Endometrium (tissue), 2 donors: ENCODE measurements at regions not wholly inside any gene's neighbourhood (a gene's known extent, or its start where the extent isn't known, plus 50 kb on each side); places are given as distances from the start of the nearest gene placed in this dataset.
A peak's percentile ranks its signal among the peaks of the same experiment; 100 is the strongest.
"Not testable (repeated sequence)": the region's sequence is repeated elsewhere in the genome, so short reads cannot be mapped to it uniquely, and the experiment has no call there.

Source experiments
- FAIRE-seq: peaks from 2 replicates; lab custom pipeline; 2012; peaks lifted over from hg19 to GRCh38; lab: Jason Lieb, UNC
- donor health status: control.
- donor health status: control.

DNA sequence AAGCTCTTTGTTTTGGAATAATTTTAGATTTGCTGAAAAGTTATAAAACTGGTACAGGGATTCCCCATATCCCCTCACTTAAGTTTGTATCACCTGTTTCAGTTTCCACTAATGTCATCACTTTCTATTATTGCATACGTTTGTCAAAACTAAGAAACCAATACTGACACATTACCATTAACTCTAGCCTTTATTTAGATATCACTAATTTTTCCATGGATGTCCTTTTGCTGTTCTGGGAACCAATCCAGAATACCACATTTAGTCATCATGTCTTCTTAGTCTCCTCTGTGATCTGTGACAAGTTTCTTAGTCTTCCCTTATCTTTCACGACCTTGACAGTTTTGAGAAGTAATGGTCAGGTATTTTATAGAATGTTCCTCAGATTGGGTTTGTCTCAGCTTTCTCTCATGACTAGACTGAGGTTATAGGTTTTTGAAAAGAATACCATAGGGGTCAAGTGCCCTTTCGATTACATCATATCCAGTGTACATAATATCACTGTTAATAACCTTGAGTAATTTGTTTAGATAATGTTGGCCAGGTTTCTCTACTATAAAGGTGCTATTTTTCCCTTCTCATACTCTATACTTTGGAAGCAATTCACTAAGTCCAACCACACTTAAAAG is 51.9 kb upstream of the NMUR2 start:
- FAIRE-seq: no peak

DNA sequence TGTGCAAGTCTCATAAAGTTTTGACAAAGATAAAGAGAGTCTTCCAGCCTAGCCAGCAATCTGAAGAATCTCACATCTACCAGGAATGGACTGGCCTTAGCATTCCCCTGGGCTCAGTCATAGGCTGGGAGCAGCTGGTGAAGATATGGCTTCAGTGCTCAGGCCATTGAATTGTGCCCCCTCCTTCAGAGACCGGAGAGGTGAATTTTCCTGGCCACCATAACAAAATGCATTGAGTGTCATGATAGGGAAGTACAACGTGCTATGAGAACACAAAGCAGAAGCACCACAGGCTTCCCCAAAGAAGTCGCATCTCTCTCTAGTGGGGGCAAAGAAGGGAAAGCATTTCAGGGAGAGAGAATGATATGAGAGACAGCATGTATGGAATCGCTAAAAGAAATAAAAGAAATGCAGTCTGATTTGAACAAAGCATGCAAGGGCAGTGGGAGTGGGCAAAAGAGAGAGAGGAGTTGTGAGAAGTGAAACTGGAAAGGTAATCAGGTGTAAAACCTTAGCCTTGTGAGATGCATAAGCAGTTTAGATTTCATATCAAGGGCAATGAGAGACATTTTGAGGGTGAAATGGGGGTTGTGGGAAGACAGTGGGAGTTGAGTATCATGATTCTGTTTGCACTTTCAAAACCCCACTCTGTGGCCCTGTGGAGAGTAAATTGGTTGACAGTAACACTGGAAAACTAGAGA is 57.1 kb upstream of the NMUR2 start:
- no peak for FAIRE-seq

DNA sequence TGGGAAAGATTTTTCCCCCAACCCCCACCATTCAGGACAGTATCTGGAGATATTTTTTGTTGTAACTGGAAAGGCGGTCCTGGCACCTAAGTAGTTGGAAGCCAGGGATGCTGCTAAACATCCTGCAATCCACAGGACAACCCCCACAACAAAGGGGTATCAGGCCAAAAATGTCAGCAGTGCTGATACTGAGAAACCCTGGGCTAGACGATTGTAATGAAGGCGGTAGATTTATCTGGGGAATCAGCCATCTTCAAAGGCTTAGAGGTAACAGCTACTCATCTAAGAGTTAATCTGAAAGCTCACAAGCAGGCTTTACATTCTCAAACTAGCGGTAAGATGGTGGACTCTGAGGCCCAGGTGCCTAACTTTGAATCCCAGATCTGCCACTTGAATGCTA is 59.0 kb upstream of the NMUR2 start:
- FAIRE-seq: no peak

DNA sequence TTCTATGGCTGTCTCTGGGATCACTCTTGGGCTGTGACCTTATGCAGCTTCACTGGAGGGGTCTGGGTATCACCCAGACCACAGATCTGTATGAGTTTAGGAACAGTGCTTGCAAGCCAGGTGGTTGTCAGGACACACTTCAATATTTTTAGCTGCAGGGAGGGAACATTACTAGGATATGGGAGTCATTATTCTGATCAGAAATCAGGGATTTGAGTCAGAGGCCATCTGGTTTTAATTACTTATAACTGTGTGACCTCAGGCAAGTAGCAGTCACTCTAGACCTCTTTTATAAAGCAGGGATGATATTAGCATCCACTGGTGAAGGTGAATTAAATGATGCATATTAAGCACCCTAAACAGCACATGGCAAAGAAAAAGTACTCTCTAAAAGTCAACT is 60.1 kb upstream of the NMUR2 start:
- FAIRE-seq: no peak

DNA sequence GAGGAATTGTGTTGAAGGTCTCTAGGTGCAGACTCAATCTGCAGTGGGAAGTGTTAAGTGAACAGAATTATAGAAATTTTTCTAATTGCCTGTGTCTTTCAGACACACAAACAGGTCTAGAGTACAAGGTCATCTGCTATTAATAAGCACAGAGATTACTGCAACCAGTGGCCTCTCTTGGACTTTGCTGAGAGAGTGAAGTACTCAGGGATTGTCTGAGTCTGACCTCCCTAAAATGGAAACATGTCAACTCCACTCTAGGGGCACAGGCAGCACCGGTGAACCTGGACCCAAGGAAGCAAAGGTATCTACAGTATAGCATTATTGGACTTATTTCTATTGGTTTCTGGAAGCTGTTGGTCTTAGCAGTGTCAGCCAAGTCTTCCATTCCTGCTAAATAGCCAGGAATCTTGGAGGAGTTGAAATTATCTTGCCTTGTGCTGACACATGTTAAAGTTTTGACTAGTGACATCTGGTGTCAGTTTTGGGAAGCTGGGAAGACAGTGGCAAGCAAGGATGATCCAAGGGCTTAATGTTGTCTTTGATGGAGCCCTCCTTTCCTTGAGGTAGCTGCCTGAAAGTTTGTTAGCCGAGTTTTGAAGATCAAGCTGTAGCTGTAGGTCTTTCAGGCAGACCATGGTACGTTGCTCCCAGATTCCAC is 61.1 kb upstream of the NMUR2 start:
- no peak for FAIRE-seq

DNA sequence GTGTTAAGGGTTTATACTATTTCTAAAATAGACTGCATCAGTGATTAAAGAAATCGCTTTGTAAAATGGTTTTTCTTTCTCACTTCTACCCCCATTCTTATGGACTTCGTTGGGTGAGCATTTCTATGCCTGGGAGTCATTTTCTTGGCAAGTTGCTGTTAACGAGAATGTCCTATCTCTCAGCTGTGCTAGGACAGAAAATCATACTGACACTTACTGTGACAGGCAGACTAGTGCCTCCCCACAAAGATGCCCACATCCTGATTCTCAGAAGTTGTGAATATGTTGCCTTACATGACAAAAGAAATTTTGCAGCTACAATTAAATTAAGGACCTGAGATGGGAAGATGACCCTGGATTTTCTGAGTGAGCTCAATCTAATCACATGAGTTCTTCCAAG is 65.1 kb upstream of the NMUR2 start:
- no peak for FAIRE-seq

DNA sequence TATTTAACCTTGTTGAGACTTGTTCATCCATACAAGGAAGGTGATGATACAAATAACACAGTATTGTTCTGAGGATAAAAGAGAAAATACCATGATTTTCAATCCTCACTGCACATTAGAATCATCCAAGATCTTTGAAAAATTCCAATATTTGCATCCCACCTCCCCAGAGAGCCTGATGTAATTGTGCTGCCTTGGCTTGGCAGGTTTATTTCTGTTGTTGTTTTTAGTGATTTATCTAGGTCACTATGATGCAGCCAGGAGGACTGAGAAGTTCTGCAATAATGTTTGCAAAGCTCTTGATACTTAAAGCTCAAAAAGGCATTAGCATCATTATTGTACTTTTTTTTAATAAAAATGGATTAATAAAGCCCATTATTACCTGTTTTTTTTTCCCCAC is 67.0 kb upstream of the NMUR2 start:
- FAIRE-seq: no peak

DNA sequence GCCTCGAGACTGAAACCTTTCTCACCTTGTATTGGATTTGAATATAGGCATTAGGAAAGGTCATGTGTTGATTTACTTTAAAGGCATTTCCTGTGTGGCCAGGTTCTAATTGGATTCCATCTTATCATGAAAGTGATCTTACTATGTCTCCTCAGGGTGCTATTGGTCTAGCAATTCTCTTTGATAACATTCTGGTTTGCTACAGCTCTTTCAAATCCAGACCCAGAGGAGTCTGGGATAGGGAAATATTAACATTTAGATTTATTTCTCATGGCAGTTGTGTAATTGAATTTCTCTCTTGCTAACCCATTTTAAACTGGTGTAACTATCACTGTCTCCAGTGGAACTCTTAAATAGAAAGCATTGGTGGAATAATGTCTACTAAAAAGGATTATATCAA is 69.9 kb upstream of the NMUR2 start:
- FAIRE-seq: no peak

DNA sequence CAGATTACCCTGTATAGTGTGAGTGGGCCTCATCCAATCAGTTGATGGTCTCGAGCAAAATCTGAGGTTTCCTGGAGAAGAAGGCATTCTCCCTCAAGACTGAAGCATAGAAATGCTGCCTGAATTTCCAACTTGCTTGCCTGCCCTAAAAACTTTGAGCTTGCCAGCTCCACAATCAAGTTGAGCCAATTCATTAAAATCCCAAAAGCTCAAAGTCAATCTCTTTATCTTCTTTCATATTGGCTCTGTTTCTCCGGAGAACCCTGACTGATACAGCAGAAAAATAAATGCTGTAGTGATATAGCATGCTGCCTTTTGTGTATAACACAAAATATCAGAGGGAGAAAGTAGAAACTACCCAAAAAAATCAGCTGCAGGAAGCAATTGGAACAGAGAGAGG is 72.5 kb upstream of the NMUR2 start:
- no peak for FAIRE-seq

DNA sequence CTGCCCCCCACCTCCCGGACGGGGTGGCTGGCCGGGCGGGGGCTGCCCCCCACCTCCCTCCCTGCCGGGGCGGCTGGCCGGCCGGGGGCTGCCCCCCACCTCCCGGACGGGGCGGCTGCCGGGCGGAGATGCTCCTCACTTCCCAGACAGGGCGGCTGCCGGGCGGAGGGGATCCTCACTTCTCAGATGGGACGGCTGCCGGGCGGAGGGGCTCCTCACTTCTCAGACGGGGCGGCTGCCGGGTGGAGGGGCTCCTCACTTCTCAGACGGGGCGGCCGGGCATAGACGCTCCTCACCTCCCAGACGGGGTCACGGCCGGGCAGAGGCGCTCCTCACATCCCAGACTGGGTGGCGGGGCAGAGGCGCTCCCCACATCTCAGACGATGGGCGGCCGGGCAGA is 74.8 kb upstream of the NMUR2 start:
- FAIRE-seq: not testable (repeated sequence)

DNA sequence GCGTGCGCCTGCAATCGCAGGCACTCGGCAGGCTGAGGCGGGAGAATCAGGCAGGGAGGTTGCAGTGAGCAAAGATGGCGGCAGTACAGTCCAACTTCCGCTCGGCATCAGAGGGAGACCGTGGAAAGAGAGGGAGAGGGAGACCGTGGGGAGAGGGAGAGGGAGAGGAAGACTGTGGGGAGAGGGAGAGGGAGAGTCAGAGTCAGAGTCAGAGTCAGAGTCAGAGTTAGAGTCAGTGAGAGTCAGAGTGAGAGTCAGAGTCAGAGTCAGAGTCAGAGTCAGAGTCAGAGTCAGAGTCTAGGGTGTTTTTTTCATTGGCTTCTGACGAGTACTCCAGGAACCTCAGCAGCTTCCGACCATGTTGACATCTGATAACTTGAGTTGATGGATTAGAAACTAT is 75.6 kb upstream of the NMUR2 start:
- FAIRE-seq: not testable (repeated sequence)

DNA sequence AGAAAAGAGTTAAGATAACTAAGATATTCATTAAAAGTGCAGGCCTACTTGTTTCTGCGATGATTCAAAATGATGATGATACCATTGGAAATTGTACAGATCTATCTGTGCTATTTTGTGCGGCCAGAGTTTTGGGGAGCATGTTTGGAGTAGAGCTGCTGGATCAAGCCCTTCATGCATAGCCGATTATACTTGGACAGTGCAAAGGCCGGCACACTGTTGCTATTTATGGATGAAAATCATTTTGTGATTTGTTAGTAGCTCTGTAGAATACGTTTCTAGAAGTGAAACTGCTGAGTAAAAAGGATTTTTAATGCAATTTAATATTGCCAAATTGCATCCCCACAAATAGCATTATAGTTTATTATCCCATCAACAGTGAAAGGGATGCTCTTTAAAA is 82.1 kb upstream of the NMUR2 start:
- no peak for FAIRE-seq

DNA sequence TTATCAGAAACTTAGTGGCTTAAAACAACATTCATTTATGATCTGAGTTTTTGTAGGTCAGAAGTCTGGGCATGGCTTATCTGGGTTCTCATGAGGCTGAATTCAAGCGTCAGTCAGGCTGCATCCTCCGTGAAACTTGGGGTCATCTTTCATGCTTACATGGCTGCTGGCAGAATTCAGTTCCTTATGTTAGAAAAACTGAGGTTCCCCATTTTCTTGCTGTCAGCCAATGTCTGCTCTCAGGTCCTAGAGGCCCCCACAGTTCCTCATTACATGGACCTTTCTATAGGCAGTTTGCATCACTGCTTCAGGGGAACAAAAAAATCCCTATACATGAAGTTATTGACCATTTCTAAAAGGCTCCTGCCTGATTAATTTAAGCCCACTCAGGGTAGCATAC is 83.8 kb upstream of the NMUR2 start:
- no peak for FAIRE-seq

DNA sequence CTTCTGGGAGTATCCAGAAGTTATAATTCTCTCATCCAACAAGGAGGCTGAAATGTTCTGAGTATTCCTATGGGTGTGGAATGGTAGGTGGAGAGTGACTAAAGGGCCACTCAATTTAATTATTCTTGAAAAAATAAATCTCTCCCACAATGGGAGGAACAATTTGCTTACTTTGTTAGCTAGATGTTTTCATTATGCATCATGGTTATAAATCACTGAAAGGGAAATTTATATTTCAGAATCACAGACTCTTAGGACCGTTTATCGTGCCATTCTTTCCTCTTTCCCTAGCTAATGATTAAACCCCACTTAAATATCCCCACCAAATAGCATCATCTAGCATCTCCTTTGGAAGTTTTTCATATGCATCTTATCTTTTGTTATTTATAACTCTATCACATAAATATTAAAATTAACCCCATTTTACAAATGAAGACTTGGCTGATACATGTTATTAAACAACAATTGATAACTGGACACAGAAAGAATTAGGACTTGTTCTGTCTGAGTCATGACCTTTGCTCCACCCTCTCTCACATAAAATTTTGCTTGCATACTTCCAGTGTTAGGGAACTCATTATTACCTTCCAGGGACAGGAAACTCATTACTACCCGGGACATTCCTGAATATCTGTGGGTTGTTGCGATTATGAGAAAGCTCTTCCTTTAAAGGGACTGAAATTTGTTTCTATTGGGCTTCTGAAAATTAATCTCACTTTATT is 94.9 kb upstream of the NMUR2 start:
- FAIRE-seq: no peak

DNA sequence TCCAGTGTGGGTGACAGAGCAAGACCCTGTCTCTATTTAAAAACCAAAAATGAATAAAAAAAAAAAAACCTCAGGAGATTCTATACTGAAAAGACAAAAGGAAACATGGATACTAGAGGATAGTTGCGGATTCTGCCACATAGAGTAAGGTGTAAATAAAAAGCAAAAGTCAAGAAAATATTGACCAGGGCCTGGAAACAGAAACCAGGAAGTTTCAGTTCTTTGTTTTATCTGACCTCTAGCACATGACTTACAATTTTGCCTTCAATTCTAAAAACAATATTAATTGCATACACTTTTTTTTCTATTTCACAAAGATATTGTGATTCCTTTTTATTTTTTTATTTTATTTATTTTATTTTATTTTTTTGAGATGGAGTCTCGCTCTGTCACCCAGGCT is 96.2 kb upstream of the NMUR2 start:
- FAIRE-seq: no peak

DNA sequence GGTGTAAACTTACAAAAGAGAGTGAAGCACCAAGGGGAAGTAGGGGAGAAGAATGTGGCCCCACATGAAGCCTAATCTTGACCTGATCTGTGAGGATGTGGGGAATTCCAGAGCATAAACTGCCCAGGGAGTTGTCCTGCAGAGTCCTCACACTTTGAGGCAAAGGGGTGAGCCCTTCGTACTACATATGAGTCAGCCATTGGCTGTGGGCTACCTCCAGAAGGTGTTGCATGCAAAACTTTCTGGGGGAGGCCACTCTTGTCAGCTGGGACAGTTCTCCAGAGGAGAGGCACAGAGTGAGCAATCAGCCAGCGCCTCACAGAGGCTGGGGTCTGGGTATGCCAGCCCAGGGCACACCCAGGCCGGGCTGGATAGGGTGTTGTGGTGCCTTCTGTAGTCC is 98.1 kb upstream of the NMUR2 start:
- no peak for FAIRE-seq

DNA sequence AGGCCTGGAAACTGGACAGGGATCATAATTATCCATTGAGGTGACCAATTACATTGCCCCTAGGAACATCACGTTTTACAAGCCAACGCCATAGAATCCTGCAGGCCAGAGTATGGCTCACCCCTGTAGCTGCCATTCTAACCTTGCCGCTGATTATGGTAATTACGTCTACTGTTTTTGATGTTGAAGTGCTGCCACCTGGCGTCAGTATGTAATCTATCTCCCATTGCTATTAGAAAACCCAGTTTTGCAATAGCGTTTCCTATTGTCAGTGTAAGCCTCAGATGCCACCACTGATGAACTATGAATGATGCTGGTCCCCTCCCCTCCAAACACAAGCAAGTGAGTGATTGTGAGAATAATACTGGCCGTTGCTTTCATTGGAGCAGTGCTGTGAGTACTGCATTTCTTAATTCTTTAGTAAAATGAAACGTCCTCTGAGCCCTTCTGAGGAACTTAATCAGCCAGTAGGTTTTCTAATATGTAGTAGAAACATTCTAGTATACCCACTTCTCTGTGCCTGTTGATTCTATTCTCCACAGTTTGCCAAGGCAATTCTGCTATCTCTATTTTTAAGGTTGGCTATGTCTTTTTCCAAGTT is 100.5 kb upstream of the NMUR2 start:
- no peak for FAIRE-seq

DNA sequence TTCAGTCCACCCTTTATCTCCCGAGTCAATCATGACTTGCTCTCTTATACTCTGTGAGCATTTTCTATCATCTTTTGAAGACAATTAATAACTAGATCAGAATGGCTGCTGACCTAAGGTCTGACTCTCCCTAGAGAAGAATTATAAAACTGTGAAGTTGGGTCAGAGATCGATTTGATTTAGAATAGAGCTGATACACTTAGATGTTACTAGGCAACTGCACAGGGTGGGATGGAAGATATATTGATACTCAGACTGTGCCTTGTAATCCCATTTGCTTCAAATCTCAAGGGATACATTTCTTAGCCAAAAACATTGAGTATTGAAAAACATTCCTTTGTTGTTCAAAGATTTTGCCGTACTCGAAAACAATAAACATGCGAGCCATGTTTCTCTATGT is 106.0 kb upstream of the NMUR2 start:
- no peak for FAIRE-seq

DNA sequence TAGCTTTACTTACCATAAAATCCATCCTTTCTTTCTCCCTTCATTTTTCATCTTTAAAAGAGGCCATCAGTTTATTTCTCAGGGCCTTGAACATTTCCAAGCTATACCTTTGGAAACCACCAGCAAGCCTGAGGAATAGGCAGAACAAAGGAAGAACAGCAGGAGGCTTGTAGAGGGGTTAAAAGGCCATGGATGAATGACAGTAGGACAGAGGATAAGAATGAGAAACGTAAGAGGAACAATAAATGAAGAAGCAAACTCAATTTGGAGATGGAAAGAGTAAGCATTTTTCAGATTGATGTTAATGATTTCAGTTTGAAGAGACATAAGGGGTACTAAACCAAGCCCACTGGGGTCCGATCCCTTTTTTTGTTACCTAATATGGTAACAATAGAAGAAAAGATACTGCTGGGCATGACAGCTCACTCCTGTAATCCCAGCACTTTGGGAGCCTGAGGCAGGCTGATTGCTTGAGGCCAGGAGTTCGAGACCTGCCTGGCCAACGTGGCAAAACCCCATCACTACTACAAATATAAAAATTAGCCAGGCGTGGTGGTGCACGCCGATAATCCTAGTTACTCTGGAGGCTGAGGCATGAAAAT is 106.6 kb upstream of the NMUR2 start:
- FAIRE-seq: no peak

DNA sequence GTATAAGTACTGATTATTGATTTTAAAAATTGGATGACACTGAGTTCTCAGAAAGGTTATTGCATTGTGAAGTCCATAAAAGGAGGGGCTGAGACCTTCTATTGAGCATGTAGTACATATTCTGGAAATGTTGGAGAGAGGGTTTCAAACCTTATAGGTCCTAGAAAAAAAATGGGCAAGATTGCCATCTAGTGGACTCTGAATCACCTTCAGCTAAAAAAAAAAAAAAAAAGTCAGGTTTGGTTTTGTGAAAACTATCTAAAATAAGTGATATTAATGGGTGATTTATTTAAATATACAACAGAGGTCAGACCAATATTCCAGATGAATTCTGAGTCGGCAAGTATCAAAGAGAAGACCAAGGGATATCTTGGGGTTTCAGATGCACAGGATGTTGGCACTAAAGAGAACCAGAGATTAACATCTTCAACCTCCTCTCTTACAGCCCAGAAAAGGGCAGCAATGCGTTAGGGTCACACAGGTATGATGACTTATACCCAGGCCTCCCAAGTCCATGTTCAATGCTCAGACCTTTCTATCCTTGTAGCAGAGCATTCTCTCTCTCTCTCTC is 109.8 kb upstream of the NMUR2 start:
- FAIRE-seq: peak; percentile 54

DNA sequence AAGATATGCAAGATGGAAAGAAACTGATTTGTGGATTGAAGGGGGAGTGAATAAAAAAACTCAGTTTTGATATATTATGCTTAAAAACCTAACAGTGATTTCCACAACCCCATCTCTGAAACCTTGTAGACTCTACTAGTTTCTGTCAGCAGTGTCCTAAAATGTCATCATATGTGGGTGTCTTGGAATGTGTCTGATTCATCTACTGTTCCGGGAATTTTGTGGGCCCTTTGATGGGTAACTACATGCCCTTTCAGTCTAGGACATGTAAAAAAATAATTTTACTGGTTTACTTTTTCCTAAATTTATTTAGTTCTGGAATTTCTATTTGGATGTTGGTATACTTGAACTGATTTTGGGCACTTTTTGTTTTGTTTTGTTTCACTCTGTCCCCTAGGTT is 118.9 kb upstream of the NMUR2 start:
- no peak for FAIRE-seq
